ENCODE measurements at regions not wholly inside any gene's neighbourhood (a gene's known extent, or its start where the extent isn't known, plus 50 kb on each side); places are given as distances from the start of the nearest gene placed in this dataset.

DNA sequence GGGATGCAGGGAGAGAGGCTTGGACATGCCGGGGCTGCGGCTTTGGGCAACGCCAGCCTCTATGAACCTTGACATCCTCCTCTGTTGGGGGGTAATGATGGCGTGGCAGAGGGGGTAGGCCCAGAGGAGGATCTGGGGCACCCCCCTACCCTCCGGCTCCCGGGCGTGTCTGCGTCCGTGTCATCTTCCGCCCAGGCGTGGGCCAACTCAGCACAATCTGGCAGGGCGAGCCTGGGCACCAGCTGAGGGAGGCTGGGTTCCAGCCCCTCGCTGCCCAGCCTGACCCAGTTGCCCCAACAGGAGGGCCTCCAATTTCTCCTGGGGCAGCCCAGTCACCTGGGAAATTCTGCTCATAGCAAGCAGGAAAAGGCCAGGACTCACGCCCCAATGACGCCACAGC, 62.9 kb upstream of the IL17B start:
- no peak for DNase-seq

DNA sequence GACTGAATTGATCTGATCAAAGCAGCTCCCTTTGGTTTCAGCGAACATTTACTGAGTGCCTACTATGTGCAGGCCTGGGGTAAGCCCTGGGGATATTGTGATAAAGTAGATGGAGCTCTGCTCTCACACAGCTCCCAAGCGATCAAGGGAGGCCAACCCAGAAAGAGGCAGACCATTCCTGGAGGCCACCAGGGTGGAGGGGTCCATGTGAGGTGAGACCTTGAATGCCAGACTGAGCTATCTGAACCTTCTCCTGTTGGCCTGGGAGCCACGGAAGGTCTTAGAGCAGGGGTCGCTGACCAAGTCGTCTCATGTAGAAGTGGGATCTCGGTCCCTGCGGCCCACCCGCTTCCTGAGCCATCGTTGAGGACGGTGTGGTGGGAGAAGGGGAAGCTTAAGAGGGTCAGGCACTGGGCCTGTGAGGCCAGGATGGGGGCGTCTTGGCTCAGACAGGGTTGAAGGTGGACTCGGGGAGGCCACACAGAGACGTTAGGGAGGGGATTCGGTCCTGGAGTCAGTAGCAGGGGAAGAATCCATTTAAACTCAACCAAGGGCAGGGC, 62.2 kb upstream of the IL17B start:
- DNase-seq = no peak

GRCh38 chr5:149439899-149440542, 60.9 kb upstream of the IL17B start:
- DNase-seq = no peak

DNA sequence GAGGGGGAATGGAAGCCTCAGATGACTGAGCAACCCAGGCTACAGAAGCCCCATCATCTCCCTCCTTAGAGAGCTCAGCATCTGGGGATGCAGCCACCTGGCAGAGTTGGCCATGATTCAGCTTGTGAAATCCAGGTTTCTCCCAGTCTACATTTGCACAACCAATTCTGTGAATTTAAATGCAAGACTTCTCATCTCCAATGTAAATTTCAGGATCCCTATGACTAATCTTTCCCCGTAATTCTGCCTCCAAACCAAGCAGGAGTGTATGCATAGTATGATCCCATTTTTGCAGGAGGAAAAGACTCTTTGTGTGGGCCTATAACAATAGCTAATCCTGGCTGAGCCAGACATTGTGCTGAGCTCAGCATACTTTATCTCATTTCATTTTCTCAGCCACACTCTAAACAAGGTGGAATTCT, 59.6 kb upstream of the IL17B start:
- no peak for DNase-seq

GRCh38 chr5:149438281-149438680, 59.2 kb upstream of the IL17B start:
- no peak for DNase-seq

DNA sequence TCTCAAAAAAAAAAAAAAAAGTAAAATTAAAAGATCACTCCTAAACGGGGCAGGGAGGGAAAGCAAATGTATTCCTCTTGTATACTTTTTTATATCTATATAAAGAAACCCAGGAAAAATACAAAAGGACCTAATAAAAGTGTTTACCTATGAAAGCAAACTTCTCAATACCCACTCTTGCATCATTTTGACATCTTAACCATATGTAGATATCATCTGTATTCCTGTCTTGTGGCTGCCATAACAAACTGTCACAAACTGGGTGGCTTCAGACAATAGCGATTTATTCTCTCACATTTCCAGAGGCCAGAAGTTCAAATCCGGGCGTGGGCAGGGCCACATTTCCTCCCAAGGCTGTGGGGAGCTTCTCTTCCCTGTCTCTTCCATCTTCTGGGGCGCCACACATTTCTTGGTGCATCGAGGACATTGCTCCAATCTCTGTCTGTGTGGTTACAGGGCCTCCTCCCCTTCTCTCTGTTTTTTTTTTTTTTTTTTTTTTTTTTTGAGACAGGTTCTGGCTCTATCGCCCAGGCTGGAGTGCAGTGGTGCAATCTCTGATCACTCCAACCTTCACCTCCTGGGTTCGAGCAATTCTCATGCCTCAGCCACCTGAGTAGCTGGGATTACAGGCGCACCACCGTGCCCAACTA, 58.4 kb upstream of the IL17B start:
- no peak for DNase-seq

DNA sequence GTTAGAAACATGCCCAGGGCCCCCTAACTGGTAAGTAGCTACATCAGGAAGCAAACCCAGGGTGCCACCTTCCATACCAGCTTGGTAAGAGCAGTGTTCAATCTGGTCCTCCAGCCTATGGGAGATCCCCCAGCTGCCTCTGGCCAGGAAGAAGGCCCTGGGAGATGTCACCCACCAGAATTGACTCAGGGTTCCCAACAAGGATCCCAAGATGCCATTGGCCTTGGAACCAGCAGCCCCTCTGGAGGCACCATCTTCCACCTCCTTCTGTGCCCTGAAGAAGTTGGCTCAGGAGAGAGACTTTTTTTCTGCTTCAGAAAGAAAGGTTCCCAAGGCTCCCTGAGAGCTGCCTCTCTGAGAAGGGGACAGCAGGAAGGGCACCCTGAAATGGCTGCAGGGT, 56.6 kb upstream of the IL17B start:
- no peak for DNase-seq

DNA sequence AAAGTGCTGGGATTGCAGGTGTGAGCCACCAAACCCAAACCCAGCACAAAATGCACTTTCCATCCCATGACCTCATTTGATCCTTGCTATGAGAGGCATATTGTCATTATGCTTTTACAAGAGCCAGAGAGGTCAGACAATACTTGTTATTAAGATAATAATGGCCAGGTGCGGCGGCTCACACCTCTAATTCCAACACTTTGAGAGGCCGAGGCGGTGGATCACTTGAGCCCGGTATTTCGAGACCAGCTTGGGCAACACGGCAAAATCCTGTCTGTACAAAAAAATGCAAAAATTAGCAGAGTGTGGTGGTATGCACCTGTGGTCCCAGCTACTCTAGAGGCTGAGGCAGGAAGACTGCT, 55.9 kb upstream of the IL17B start:
- no peak for DNase-seq

DNA sequence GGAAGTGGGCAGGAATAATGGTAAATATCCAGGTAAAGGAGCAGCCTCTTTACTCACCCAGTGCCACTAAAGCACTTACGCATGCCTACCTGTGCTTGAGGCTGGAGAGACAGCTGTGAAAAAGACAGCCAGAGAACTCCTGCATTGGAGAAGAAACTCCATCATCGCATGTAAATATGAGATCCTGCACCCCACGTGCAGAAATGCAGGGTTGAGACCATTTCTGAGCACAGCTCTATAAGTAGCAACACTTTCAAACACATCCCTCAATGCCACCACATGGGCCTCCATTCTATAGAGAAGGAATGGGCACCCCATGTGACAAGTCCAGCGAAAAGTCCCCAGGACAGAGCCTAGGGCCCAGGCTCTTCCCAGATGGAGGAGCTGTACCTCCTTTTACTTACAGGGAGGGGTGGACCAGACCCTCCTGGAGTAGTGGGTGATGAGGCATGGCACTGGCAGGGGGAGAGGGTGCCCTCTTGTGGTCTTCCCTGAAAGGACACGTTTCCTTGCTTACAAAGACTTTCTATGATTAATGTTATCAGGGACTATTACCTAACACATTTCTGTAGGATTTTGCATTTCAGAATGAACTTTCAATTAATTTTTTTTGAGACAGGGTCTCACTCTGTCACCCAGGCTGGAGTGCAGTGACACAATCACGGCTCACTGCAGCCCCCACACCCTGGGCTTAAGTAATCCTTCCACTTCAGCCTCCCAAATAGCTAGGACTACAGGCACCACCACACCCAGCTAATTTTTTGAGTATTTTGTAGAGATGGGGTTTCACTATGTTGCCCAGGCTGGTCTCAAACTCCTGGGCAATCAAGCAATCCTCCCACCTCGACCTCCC, 55.3 kb upstream of the IL17B start:
- peak in 1 of 2 experiments; percentile 12 for DNase-seq

DNA sequence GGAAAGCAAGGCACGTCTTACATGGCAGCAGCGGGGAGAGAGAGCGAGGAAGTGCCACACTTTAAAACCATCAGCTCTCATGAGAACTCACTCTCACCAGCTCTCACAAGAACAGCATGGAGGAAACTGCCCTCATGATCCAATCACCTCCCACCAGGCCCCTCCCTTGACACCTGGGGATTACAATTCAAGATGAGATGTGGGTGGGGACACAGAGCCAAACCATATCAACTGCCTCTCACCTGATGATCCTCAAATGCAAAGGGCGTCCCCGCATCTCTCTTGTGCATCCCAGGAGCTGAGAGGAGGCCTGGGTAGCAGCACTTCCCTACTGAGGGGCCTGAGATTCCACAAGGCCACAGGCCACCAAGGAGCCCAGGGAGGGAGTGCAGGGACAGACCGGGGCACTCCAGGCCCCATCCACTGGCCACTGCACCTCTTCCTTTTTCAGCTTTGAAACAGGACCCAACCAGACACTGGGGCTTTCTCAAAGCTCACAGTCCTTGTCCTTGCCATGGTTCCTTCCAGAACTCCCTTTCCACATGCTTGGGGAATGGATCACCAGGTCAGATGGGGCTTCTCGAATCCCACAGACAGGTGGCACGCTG, 54.5 kb upstream of the IL17B start:
- DNase-seq = no peak

GRCh38 chr5:149432911-149433401, 53.9 kb upstream of the IL17B start:
- no peak for DNase-seq

DNA sequence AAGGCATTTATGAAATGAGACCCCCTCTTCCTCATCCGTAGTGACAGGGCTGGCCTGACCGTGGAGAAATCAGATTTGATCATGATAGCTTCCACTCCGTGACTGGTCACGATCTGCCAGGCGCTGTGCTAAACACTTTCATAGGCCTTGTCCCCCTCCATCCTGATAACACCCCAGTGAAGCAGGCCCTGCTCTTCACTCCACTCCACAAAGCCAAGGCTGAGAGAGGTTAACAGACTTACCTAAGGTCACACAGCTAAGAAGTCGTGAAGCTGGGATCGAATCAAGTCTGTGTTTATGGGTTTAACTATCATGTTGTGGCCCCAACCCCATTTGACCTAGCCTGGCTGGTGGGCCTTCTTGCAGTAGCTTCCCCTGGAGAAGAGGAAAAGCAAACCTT, 53.3 kb upstream of the IL17B start:
- DNase-seq = no peak

DNA sequence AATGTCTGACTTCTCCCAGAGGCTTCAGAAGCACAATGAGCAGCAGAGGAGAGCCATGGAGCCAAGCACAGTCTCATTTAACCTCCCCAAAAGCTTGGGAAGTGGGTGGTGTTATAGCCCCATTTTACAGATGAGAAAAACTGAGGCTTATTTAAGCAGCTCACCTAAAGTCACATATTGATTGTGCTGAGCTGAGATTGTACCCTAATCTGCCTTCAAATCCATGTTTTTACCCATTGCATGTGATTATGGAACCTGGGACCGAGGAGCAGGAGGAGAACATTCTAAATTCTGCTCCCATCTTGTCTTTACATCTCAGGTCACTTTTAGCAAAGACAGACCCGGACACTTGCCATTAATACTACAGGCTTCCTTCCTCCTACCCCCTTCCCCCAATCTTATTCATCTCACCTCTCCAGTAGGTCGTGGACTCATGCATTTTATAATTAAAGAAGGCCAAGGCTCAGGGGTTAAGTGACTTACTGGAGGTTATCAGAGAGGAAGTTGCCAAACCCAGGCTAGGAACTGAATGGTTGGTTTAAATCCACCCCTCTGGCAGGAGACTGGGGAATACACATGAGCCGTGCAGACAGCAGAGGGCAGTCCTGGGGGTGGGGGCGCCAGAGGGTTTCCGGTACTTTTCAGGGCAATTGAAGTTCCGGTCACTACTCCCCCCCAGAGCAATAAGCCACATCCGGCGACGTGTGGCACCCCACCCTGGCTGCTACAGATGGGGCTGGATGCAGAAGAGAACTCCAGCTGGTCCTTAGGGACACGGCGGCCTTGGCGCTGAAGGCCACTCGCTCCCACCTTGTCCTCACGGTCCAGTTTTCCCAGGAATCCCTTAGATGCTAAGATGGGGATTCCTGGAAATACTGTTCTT, 51.0 kb upstream of the IL17B start:
- DNase-seq = no peak

All from NCI-H1930 (cell line).